RKO (cell line): ENCODE measurements at regions not wholly inside any gene's neighbourhood (a gene's known extent, or its start where the extent isn't known, plus 50 kb on each side); places are given as distances from the start of the nearest gene placed in this dataset.
A peak's percentile ranks its signal among the peaks of the same experiment; 100 is the strongest.

Experiments
- DNase-seq: peaks from one replicate; pipeline ENCODE4 v3.0.0-alpha.2; 2016; ENCODE audit warnings: low spot score

DNA sequence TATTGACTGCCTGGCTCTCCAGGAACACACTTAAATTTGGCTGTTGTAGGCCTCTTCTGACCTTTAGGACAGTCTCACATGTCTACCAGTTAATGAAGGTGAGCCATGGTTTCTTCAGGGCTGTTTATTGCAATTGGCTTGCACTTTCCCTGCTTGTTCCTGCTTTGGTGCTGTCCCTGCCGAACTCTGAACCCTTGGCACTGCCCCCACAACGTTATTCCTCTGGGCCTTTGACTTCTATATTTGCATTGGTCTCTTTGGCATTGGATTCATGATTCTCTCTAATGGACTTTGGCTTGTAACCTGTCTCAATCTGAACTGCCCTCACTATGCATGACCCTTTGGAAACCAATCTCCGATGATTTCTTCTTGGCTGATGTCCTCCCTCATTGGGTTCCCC lies 299.4 kb downstream of the UTP18 start:
- no peak for DNase-seq

- DNase-seq, result no peak
Observed at GRCh38 chr17:51560398-51560797, 300.1 kb downstream of the UTP18 start.

GRCh38 chr17:51563961-51564360 lies 303.6 kb downstream of the UTP18 start:
- no peak for DNase-seq

GRCh38 chr17:51572115-51572514 lies 311.8 kb downstream of the UTP18 start:
- peak; percentile 41 for DNase-seq
